HFFc6 (cell line): ENCODE measurements at regions not wholly inside any gene's neighbourhood (a gene's known extent, or its start where the extent isn't known, plus 50 kb on each side); places are given as distances from the start of the nearest gene placed in this dataset.

Experiments used
- DNase-seq: peaks from one replicate; pipeline ENCODE4 v3.0.0-alpha.2; 2018
- H3K27ac Mint-ChIP-seq: 2 replicates; pipeline ENCODE4 v1.8.0; 2020; ENCODE audit warnings: mild to moderate bottlenecking, mixed read lengths
- H3K27me3 Mint-ChIP-seq: 2 replicates; pipeline ENCODE4 v1.8.0; 2021; ENCODE audit warnings: mild to moderate bottlenecking, moderate library complexity, mixed read lengths; ENCODE audit not compliant: insufficient read depth
- H3K36me3 Mint-ChIP-seq: 2 replicates; pipeline ENCODE4 v1.8.0; 2021; ENCODE audit warnings: low read depth, mixed read lengths
- H3K4me1 Mint-ChIP-seq: 2 replicates; pipeline ENCODE4 v1.8.0; 2020; ENCODE audit warnings: low read depth, mixed read lengths
- H3K4me3 Mint-ChIP-seq: 2 replicates; pipeline ENCODE4 v1.8.0; 2020; ENCODE audit warnings: mild to moderate bottlenecking, moderate library complexity, mixed read lengths
- H3K9me3 Mint-ChIP-seq: 2 replicates; pipeline ENCODE4 v1.8.0; 2020; ENCODE audit warnings: mild to moderate bottlenecking, mixed read lengths
- TF ChIP-seq, protein P1 (sequence below): fragments of 200-600 bp; sonication (generic); IDR thresholded peaks from 2 replicates; pipeline ENCODE4 v1.5.0; 2021; ENCODE audit warnings: antibody characterized with exemption, mild to moderate bottlenecking

DNA sequence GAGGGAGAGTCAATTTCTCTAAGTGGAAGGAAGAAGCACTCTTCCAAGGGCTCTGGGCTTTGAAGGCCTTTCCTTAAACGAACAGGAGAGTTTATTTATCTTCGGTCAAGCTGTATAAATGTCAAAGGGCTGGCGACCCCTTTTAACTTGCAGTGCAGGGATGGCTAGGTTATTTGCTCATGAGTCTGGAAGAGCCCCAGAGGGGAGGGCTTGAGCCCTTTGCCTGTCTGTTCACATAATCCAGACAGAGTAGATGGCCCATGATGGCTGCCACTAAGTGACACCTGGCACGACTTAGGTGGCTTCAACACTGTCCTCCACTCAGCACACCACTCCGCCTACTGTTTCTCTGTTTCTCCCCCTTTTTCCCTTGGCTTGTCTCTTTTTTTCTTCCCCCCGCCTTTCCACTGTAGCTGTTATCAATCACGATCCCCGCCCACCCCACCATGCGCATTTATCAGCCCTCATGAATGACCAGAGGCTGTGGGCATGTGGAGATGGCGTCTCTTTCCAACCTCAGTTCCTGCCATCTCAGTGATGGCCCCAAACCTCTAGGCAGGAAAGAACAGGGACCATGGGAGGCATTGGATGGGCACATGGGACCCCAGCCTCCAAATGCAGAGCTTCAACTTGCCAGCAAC lies 408.7 kb upstream of the TNRC6C start:
- H3K4me1 Mint-ChIP-seq: no peaks in the 10 kb centered on the region
- H3K27me3 Mint-ChIP-seq: peaks cover 38% of the 10 kb centered on the region
- no peaks in the 10 kb centered on the region for H3K9me3 Mint-ChIP-seq
- TF ChIP-seq, protein P1, sequence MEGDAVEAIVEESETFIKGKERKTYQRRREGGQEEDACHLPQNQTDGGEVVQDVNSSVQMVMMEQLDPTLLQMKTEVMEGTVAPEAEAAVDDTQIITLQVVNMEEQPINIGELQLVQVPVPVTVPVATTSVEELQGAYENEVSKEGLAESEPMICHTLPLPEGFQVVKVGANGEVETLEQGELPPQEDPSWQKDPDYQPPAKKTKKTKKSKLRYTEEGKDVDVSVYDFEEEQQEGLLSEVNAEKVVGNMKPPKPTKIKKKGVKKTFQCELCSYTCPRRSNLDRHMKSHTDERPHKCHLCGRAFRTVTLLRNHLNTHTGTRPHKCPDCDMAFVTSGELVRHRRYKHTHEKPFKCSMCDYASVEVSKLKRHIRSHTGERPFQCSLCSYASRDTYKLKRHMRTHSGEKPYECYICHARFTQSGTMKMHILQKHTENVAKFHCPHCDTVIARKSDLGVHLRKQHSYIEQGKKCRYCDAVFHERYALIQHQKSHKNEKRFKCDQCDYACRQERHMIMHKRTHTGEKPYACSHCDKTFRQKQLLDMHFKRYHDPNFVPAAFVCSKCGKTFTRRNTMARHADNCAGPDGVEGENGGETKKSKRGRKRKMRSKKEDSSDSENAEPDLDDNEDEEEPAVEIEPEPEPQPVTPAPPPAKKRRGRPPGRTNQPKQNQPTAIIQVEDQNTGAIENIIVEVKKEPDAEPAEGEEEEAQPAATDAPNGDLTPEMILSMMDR: no peak
- H3K36me3 Mint-ChIP-seq: no peaks in the 10 kb centered on the region
- no peak overlapping the region for H3K27ac Mint-ChIP-seq
- no peak overlapping the region for H3K4me3 Mint-ChIP-seq
- no peak for DNase-seq

DNA sequence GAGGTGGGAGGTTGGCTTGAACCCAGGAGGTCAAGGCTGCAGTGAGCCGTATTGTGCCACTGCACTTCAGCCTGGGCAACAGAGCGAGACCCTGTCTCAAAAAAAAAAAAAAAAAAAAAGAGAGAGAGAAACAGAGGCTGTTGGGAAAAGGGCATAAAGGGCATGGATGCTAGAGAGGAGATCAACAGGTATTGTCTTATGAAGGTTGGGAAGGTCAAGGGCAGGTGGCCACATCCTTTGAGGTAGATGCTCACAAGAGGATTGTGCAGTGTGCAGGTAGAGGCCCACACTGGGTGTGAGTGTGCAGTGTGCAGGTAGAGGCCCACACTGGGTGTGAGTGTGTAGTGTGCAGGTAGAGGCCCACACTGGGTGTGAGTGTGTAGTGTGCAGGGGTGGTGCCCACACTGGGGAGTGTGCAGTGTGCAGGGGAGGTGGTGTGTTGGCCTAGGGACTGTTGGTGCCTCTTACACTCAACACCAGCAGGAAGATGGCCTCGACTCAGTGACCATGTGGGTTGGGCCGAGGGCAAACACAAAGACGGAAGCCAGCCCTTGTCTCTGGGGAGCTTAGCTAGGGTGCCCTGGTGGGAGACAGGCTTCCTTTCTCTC lies 404.9 kb upstream of the TNRC6C start:
- Mint-ChIP-seq H3K9me3 (no peaks in the 10 kb centered on the region), H3K27ac (no peak overlapping the region), H3K36me3 (no peaks in the 10 kb centered on the region), H3K4me3 (no peak overlapping the region), H3K27me3 (peaks cover 56% of the 10 kb centered on the region), H3K4me1 (no peaks in the 10 kb centered on the region)
- no peak for DNase-seq
- TF ChIP-seq, protein P1: no peak

DNA sequence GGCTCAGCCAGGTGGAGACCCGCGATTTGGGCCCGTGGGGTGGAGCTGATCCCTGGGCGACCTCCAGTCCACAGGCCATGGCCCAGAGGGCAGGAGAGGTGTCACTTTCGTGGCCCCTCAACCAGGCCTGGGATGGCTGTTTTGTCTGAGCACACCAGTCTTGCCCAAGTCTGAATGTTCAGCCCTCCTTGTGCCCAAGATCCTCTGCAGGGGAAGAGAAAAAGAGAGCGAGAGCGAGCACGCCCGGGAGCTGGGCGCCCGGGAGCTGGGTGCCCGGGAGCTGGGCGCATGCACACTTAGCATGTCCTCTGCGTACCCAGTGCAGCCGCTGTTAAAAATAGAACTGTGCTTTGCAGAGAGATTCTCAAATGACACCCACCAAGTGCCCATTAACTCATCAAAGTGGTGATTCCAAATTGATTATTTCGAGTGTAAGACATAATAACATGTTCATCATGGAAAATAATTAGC lies 403.3 kb upstream of the TNRC6C start:
- TF ChIP-seq, protein P1: no peak
- Mint-ChIP-seq H3K27ac (no peak overlapping the region), H3K4me1 (no peaks in the 10 kb centered on the region), H3K9me3 (no peaks in the 10 kb centered on the region), H3K4me3 (no peak overlapping the region), H3K36me3 (no peaks in the 10 kb centered on the region), H3K27me3 (peaks cover 52% of the 10 kb centered on the region)
- no peak for DNase-seq

DNA sequence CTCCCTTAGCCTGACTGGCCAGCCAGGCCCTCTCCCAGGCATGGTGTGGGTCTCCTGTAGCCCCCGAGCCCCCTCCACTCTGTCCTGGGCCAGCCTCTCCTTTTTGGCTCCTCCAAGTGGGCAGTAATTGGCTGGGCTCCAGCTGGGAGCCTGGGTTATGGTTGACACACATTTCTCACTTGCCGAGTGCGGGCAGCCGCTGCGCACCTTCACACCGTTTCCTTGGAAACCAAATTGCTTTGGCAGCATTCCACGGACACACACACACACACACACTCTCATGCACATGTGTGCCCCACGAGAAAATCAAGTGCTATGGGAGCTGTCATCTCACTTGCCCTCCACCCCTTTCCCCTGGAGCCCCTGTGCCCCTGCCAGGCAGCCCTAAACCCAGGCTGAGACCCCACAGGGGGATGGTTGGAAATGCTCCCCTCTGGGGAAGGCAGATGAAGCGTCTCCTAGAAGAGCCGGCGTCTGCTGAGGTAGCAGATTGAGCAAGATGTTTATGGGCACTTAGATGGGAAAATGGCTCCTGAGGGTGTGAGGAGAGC lies 402.7 kb upstream of the TNRC6C start:
- TF ChIP-seq, protein P1: no peak
- Mint-ChIP-seq H3K9me3 (no peaks in the 10 kb centered on the region), H3K4me1 (no peaks in the 10 kb centered on the region), H3K4me3 (no peak overlapping the region), H3K36me3 (no peaks in the 10 kb centered on the region), H3K27me3 (peaks cover 47% of the 10 kb centered on the region), H3K27ac (no peak overlapping the region)
- no peak for DNase-seq

DNA sequence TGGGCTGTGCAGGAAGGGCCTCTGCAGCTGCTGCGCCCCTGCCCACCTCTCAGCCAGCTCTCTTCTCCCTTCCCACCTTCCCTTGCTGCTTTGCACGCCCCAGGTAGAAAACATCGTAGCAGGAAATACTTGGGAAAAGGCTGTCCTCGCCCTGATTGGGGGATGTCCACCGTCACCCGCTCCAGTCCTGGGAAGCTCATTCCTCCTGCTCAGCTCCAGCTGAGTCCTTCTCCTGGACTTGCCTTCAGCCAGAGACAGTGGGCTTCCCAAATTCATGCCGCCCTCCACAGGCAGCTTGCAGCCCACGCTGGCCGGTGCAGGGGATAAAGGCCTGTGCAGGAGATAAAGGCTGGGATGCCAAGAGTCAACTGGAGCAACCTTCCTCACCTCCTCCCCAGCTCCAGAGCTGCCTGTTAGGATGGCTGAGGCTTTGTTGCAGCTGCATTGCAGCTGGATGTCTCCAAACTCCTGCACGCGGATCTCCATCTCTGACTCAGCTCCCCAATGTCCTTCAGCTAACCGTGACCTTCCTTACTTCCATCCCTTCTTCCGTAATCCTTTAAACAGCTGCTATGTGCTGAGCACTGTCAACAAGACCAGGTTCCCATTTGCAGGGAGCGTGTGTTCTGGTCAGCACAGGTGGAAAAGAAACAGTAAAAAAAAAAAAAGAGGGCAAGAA lies 402.0 kb upstream of the TNRC6C start:
- Mint-ChIP-seq H3K27ac (no peak overlapping the region), H3K36me3 (no peaks in the 10 kb centered on the region), H3K27me3 (peaks cover 47% of the 10 kb centered on the region), H3K4me3 (no peak overlapping the region), H3K4me1 (no peaks in the 10 kb centered on the region), H3K9me3 (no peaks in the 10 kb centered on the region)
- TF ChIP-seq, protein P1: no peak
- DNase-seq: no peak
